DND-41 (cell line): ENCODE measurements at regions not wholly inside any gene's neighbourhood (a gene's known extent, or its start where the extent isn't known, plus 50 kb on each side); places are given as distances from the start of the nearest gene placed in this dataset.

ENCODE experiments used
- CTCF ChIP-seq: IDR thresholded peaks from 2 replicates; pipeline ENCODE4 v1.5.1; 2012; ENCODE audit warnings: borderline replicate concordance, low read length, moderate library complexity, mild to moderate bottlenecking; ENCODE audit not compliant: poor library complexity, severe bottlenecking; ENCODE audit errors: extremely low read depth
- EZH2 ChIP-seq: IDR thresholded peaks from 3 replicates; pipeline ENCODE4 v1.6.1; 2012; ENCODE audit warnings: borderline replicate concordance, low read depth, mild to moderate bottlenecking, moderate library complexity, low read length, inconsistent platforms; ENCODE audit not compliant: severe bottlenecking

- TF ChIP-seq CTCF (peak; percentile 43), EZH2 (no peak)
Observed at GRCh38 chr2:64327510-64328414, 126.2 kb upstream of the LGALSL start.
